GM12878 (cell line): ENCODE measurements at regions not wholly inside any gene's neighbourhood (a gene's known extent, or its start where the extent isn't known, plus 50 kb on each side); places are given as distances from the start of the nearest gene placed in this dataset.

Source experiments
- CHD2 ChIP-seq: IDR thresholded peaks from 2 replicates; pipeline ENCODE4 v1.6.1; 2011; ENCODE audit warnings: low read depth, low read length, improper control_type of control experiment, borderline replicate concordance
- DPF2 ChIP-seq: fragments of 450-650 bp; IDR thresholded peaks from 2 replicates; pipeline ENCODE4 v1.6.1; 2017; ENCODE audit warnings: mild to moderate bottlenecking
- EGR1 ChIP-seq, 2 experiments: IDR thresholded peaks; 1 replicate in 1 of 2; 2 replicates in 1 of 2; pipeline ENCODE4 v1.6.1; 2011 to 2012; ENCODE audit warnings: low read depth in 2 of 2, low read length in 2 of 2, borderline replicate concordance in 1 of 2, mild to moderate bottlenecking in 1 of 2, moderate library complexity in 1 of 2
- ESRRA ChIP-seq: IDR thresholded peaks from 2 replicates; pipeline ENCODE4 v1.6.1; 2012; ENCODE audit warnings: mild to moderate bottlenecking, low read length, improper control_type of control experiment
- GATAD2B ChIP-seq: fragments of 450-650 bp; conservative IDR thresholded peaks from 2 replicates; pipeline ENCODE4 v1.6.1; 2017; ENCODE audit warnings: low read depth, mild to moderate bottlenecking, moderate library complexity
- KDM1A ChIP-seq: fragments of 200-600 bp; sonication (generic); IDR thresholded peaks from 2 replicates; pipeline ENCODE4 v1.6.1; 2016; ENCODE audit warnings: borderline replicate concordance
- RFX5 ChIP-seq: IDR thresholded peaks from 2 replicates; pipeline ENCODE4 v1.6.1; 2011; ENCODE audit warnings: low read depth, low read length, improper control_type of control experiment
- SIX5 ChIP-seq: IDR thresholded peaks from 2 replicates; pipeline ENCODE4 v1.6.1; 2011; ENCODE audit warnings: mild to moderate bottlenecking, low read depth, low read length, moderate library complexity; ENCODE audit not compliant: severe bottlenecking
- TF ChIP-seq, protein P1 (sequence below), 3 experiments: IDR thresholded peaks in 2 of 3; conservative IDR thresholded peaks in 1 of 3; 2 replicates each; pipeline ENCODE4 v1.5.1; 2011; ENCODE audit warnings: low read depth in 3 of 3, low read length in 3 of 3, mild to moderate bottlenecking in 3 of 3, control low read depth in 2 of 3, moderate library complexity in 2 of 3, inconsistent platforms in 1 of 3, mixed read lengths in 1 of 3; ENCODE audit not compliant: control insufficient read depth in 2 of 3, insufficient read depth in 1 of 3; ENCODE audit errors: extremely low read depth in 1 of 3

DNA sequence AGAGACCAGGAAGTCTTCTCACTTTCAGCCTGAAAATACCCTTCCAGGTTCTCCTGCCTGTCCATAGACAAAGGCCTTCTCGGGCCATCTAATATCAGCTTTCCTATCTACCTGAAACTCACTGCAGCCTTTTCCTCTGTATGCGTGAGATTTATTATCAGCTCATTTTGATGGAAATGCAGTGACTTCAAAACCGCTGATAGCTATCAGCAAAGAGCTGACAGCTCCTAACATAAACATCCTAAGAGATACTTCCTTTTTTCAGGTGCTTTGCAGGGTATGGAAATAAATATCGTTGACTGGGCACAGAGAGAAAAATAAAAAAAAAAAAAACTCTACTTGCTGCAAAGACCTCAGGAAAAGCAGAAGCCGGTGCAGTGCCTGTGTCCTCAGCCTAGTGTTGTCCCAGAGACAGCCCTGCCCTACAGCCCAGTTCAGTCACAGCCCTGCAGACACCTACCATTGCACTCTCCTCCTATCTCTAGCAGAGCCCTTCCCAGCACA is 215.0 kb upstream of the EGLN3 start:
- no peak for TF ChIP-seq GATAD2B
- no peak for TF ChIP-seq RFX5
- TF ChIP-seq, protein P1, sequence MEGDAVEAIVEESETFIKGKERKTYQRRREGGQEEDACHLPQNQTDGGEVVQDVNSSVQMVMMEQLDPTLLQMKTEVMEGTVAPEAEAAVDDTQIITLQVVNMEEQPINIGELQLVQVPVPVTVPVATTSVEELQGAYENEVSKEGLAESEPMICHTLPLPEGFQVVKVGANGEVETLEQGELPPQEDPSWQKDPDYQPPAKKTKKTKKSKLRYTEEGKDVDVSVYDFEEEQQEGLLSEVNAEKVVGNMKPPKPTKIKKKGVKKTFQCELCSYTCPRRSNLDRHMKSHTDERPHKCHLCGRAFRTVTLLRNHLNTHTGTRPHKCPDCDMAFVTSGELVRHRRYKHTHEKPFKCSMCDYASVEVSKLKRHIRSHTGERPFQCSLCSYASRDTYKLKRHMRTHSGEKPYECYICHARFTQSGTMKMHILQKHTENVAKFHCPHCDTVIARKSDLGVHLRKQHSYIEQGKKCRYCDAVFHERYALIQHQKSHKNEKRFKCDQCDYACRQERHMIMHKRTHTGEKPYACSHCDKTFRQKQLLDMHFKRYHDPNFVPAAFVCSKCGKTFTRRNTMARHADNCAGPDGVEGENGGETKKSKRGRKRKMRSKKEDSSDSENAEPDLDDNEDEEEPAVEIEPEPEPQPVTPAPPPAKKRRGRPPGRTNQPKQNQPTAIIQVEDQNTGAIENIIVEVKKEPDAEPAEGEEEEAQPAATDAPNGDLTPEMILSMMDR (IDR thresholded peaks at IDR 0.05 in 2 of 3, conservative IDR thresholded peaks at IDR 0.05 in 1 of 3; ENCODE audit: control insufficient read depth in 2 of 3, extremely low read depth in 1 of 3, insufficient read depth in 1 of 3, low read depth in 3 of 3, low read length in 3 of 3), result no peak
- TF ChIP-seq EGR1 (IDR thresholded peaks at IDR 0.05; ENCODE audit: borderline replicate concordance in 1 of 2, low read depth in 2 of 2, low read length in 2 of 2), result no peak
- TF ChIP-seq ESRRA, result no peak
- TF ChIP-seq KDM1A, result no peak
- no peak for TF ChIP-seq SIX5
- no peak for TF ChIP-seq DPF2
- TF ChIP-seq CHD2, result no peak
